Lung (tissue), 11 donors: ENCODE measurements at regions not wholly inside any gene's neighbourhood (a gene's known extent, or its start where the extent isn't known, plus 50 kb on each side); places are given as distances from the start of the nearest gene placed in this dataset.

Experiments
- ATAC-seq: fragments of 200-7000 bp; cut with Tn5 transposase; one replicate; pipeline ENCODE4 v1.9.1; 2020; ENCODE audit warnings: moderate number of reproducible peaks; ENCODE audit not compliant: insufficient read depth, low FRiP score
- DNase-seq, 3 donors: peaks; one replicate each; pipeline ENCODE4 v3.0.0-alpha.2; 2013 to 2017
- H3K27ac ChIP-seq, 2 donors: one replicate each; pipeline ENCODE4 v1.5.1; 2013; ENCODE audit warnings: mild to moderate bottlenecking in 2 of 2, moderate library complexity in 2 of 2, control low read depth in 1 of 2, inconsistent platforms in 1 of 2, low read depth in 1 of 2, low read length in 1 of 2
- H3K27me3 ChIP-seq, 3 donors: one replicate each; pipeline ENCODE4 v1.5.1; 2013; ENCODE audit warnings: low read length in 2 of 3; ENCODE audit not compliant: control insufficient read depth in 3 of 3, insufficient read depth in 3 of 3
- H3K36me3 ChIP-seq, 4 donors: one replicate each; pipeline ENCODE4 v1.5.1; 2013; ENCODE audit warnings: low read length in 4 of 4, mild to moderate bottlenecking in 1 of 4, moderate library complexity in 1 of 4; ENCODE audit not compliant: control insufficient read depth in 4 of 4, insufficient read depth in 4 of 4
- H3K4me1 ChIP-seq, 5 donors: one replicate each; pipeline ENCODE4 v1.5.1; 2013; ENCODE audit warnings: low read length in 5 of 5, mild to moderate bottlenecking in 2 of 5, moderate library complexity in 1 of 5; ENCODE audit not compliant: control insufficient read depth in 5 of 5, insufficient read depth in 5 of 5
- H3K4me3 ChIP-seq: one replicate; pipeline ENCODE4 v1.5.1; 2013; ENCODE audit warnings: mild to moderate bottlenecking, control low read depth, moderate library complexity
- H3K9ac ChIP-seq, 2 donors: one replicate each; pipeline ENCODE4 v1.5.1; 2013; ENCODE audit warnings: low read length in 2 of 2, control low read depth in 1 of 2; ENCODE audit not compliant: insufficient read depth in 1 of 2
- H3K9me3 ChIP-seq, 4 donors: one replicate each; pipeline ENCODE4 v1.5.1; 2013; ENCODE audit warnings: low read length in 3 of 4, mild to moderate bottlenecking in 1 of 4, moderate library complexity in 1 of 4; ENCODE audit not compliant: control insufficient read depth in 4 of 4, insufficient read depth in 3 of 4
- CTCF ChIP-seq: IDR thresholded peaks from 2 replicates; pipeline ENCODE4 v1.5.1; 2012; ENCODE audit warnings: mild to moderate bottlenecking; ENCODE audit errors: control extremely low read depth, extremely low read depth
- WGBS, 2 donors: extraction: QIAGEN DNeasy Blood & Tissue Kit; methylation state at CpG; one replicate each; pipeline ENCODE4 v1.1.7; 2013; 5-methylcytosine and 5-hydroxymethylcytosine counted together
- donor health status: control.
- donor health status: control.
- donor health status: Bipolar disorder and iron deficiency.
- donor health status: healthy.
- donor health status: DM: yes; HTN: yes; CAD: no.

- no peak for ATAC-seq
- H3K36me3 ChIP-seq, result no peaks in the 10 kb centered on the region
- H3K27me3 ChIP-seq, result peaks cover 0 to 3% (median 0%) of the 10 kb centered on the region in 3 donors
- WGBS, 2 donors, result 61 to 76% methylated on average over 6 of the region's 6 CpGs
- no peak overlapping the region for H3K4me3 ChIP-seq
- H3K27ac ChIP-seq, result no peak overlapping the region
- no peaks in the 10 kb centered on the region for H3K9me3 ChIP-seq
- no peaks in the 10 kb centered on the region for H3K4me1 ChIP-seq
- no peak overlapping the region for H3K9ac ChIP-seq
- DNase-seq, result peak in 1 of 3 donors; percentile 12
- no peak for TF ChIP-seq CTCF
These were observed 125.6 kb downstream of the SOCS6 start for GRCh38 chr18:70414315-70414900.

GRCh38 chr18:70413455-70413854 is 124.6 kb downstream of the SOCS6 start:
- no peak overlapping the region for H3K9ac ChIP-seq

GRCh38 chr18:70411876-70412435 is 123.1 kb downstream of the SOCS6 start:
- Histone ChIP-seq H3K4me1 (no peaks in the 10 kb centered on the region), H3K9ac (no peak overlapping the region), H3K9me3 (no peaks in the 10 kb centered on the region), H3K27ac (no peak overlapping the region), H3K4me3 (no peak overlapping the region), H3K36me3 (no peaks in the 10 kb centered on the region), H3K27me3 (no peaks in the 10 kb centered on the region)
- DNase-seq (peak in 2 of 3 donors; percentile 49 to 72), ATAC-seq (no peak)
- 36 to 69% methylated on average over 6 of the region's 6 CpGs for WGBS, 2 donors
- no peak for TF ChIP-seq CTCF

More at GRCh38 chr18:70413455-70413854, 124.6 kb downstream of the SOCS6 start:
- ATAC-seq, result no peak
- Histone ChIP-seq H3K9me3 (no peaks in the 10 kb centered on the region), H3K36me3 (no peaks in the 10 kb centered on the region), H3K4me1 (no peaks in the 10 kb centered on the region), H3K27ac (no peak overlapping the region), H3K4me3 (no peak overlapping the region), H3K27me3 (peaks cover 0 to 3% (median 0%) of the 10 kb centered on the region in 3 donors)
- no peak for DNase-seq
- 89 to 90% methylated on average over 3 of the region's 3 CpGs for WGBS, 2 donors
- TF ChIP-seq CTCF, result no peak
